ENCODE measurements at regions not wholly inside any gene's neighbourhood (a gene's known extent, or its start where the extent isn't known, plus 50 kb on each side); places are given as distances from the start of the nearest gene placed in this dataset.

DNA sequence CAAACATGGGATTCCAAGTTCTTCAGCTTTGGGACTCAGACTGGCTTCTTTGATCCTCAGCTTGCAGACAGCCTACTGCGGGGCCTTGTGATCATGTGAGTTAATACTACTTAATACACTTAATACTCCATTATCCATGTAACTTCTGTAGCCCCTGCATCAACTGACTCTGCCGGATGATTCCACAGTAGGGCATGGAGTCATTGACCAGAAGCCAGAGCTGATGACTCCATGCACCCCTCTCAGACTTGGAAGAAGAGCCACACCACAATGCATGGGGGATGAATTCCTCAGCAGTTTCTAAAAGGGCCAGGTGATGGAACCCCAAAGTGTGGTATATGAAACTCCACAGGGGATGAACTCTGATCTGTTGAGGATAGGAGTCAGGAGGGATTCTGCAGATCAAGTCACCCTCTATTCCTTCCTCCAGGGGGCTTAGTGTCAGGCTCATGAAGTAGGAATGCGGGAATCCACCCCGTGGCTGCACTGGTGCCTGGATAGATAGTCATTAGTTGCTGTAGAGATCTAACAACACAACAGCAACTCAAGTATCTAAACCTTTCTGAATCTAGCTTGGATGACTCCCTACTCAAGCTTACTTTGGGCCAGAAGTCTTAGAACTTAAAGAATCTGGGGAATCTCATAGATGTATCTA, 70.2 kb downstream of the GPR6 start:
- TF ChIP-seq POLR2A (IDR thresholded peaks at IDR 0.05; ENCODE audit: low read depth, low read length): no peak
- TF ChIP-seq TAF1 (IDR thresholded peaks at IDR 0.05; ENCODE audit: low read depth, low read length): no peak
- TF ChIP-seq POLR2AphosphoS5 (IDR thresholded peaks at IDR 0.05; ENCODE audit: low read depth, low read length): no peak
- no peak for TF ChIP-seq POU2F2 (IDR thresholded peaks at IDR 0.05; ENCODE audit: low read depth, low read length)
- TF ChIP-seq SPI1 (IDR thresholded peaks at IDR 0.05; ENCODE audit: low read depth, low read length): no peak
